Caco-2 (cell line): ENCODE measurements at regions not wholly inside any gene's neighbourhood (a gene's known extent, or its start where the extent isn't known, plus 50 kb on each side); places are given as distances from the start of the nearest gene placed in this dataset.

ENCODE experiments used
- BruUV-seq: library from RNA; stranded (reverse); fragments of 400-500 nt; replicated peaks from 2 replicates; lab custom pipeline; 2021; lab: Mats Ljungman, UMichigan
- CTCF ChIA-PET: fragments of 300-600 bp; sonication (Branson Sonifier 250); formaldehyde crosslinking; loops from one replicate; lab custom pipeline; 2022; ENCODE audit warnings: antibody characterized with exemption; lab: Charles Lee
- POLR2A ChIA-PET: fragments of 300-600 bp; sonication (Branson Sonifier 250); formaldehyde crosslinking; loops from one replicate; lab custom pipeline; 2022; ENCODE audit warnings: antibody characterized with exemption; lab: Charles Lee
- DNase-seq, 2 experiments: peaks; one replicate each; pipeline versions ENCODE4 v3.0.0 to v3.0.0-alpha.2; 2020 to 2022
- H3K27me3 ChIP-seq: replicated peaks from 2 replicates; pipeline ENCODE4 v1.6.0; 2011; ENCODE audit warnings: low read length; ENCODE audit not compliant: control insufficient read depth, insufficient read depth
- H3K36me3 ChIP-seq: 2 replicates; pipeline ENCODE4 v1.5.1; 2011; ENCODE audit warnings: low read length; ENCODE audit not compliant: control insufficient read depth, insufficient read depth
- H3K4me1 ChIP-seq: fragments of 250-450 bp; sonication (Bioruptor Pico); 2 replicates; pipeline ENCODE4 v1.5.1; 2020; ENCODE audit warnings: mild to moderate bottlenecking
- H3K4me3 ChIP-seq: 2 replicates; pipeline ENCODE4 v1.5.1; 2011; ENCODE audit warnings: low read depth, mild to moderate bottlenecking, control low read depth, low read length
- H3K9me3 ChIP-seq: fragments of 250-450 bp; sonication (Bioruptor Pico); 2 replicates; pipeline ENCODE4 v1.5.1; 2020; ENCODE audit warnings: mild to moderate bottlenecking, moderate library complexity
- H3K27ac Mint-ChIP-seq: one replicate; pipeline ENCODE4 v1.8.0; 2022; ENCODE audit warnings: mixed read lengths; ENCODE audit not compliant: unreplicated experiment
- H3K27me3 Mint-ChIP-seq: one replicate; pipeline ENCODE4 v1.8.0; 2022; ENCODE audit warnings: mixed read lengths; ENCODE audit not compliant: insufficient read depth, unreplicated experiment
- H3K36me3 Mint-ChIP-seq: one replicate; pipeline ENCODE4 v1.8.0; 2022; ENCODE audit warnings: mild to moderate bottlenecking, mixed read lengths; ENCODE audit not compliant: insufficient read depth, unreplicated experiment
- H3K4me1 Mint-ChIP-seq: one replicate; pipeline ENCODE4 v1.8.0; 2022; ENCODE audit warnings: low read depth, mixed read lengths; ENCODE audit not compliant: unreplicated experiment
- H3K4me3 Mint-ChIP-seq: one replicate; pipeline ENCODE4 v1.8.0; 2022; ENCODE audit warnings: mild to moderate bottlenecking, moderate library complexity, mixed read lengths; ENCODE audit not compliant: unreplicated experiment
- H3K9me3 Mint-ChIP-seq: one replicate; pipeline ENCODE4 v1.8.0; 2022; ENCODE audit warnings: mixed read lengths; ENCODE audit not compliant: unreplicated experiment
- CTCF ChIP-seq, 2 experiments: fragments of 200-600 bp in 1 of 2; IDR thresholded peaks; 1 replicate in 1 of 2; 2 replicates in 1 of 2; pipeline versions ENCODE4 v1.5.1 to v1.8.0; 2011 to 2022; ENCODE audit warnings: antibody characterized with exemption in 1 of 2, control low read depth in 1 of 2, inconsistent platforms in 1 of 2, low read depth in 1 of 2, low read length in 1 of 2, mild to moderate bottlenecking in 1 of 2, moderate library complexity in 1 of 2; ENCODE audit not compliant: insufficient read depth in 1 of 2, severe bottlenecking in 1 of 2, unreplicated experiment in 1 of 2
- intact Hi-C: fragments of 100-400 bp; cut with micrococcal nuclease; formaldehyde crosslinking; loops from one replicate; pipeline ENCODE4 v1.10.0; 2022; ENCODE audit not compliant: unreplicated experiment

DNA sequence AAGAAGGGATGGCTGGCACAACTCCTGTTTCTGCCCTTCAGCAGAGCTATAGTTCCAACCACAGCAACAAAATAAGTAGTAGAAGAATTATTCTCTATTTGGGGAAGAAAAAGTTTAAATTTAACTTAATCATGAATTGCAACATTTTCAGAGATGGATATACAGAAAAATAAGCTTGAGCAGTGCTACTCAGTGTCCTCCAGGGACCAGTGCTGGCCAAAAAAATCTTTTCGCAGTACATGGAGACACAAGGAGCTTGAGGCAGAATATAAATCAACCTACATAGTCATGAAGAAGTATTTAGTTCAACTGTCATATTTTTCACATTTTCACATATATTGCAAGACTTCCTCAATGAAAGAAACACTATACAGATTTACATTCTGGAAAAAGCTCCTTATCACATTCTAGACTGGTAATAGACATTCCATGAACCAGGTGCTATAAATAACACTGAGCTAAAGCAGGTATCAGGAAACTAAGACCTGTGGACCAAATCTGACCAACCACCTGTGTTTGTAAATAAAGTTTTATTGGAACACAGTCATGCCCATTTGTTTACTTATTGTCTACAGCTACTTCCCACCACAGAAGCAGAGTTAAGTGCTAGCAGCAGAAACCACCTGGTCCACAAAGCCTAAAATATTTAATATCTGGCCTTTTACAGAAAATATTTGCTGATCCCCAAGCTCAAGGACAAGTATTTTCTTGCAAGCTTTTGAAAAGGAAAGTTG, 101.9 kb downstream of the RGS21 start:
- TF ChIP-seq CTCF (IDR thresholded peaks at IDR 0.05; ENCODE audit: insufficient read depth in 1 of 2, low read depth in 1 of 2, low read length in 1 of 2, severe bottlenecking in 1 of 2, unreplicated experiment in 1 of 2): no peak
- no peak overlapping the region for H3K27ac Mint-ChIP-seq

DNA sequence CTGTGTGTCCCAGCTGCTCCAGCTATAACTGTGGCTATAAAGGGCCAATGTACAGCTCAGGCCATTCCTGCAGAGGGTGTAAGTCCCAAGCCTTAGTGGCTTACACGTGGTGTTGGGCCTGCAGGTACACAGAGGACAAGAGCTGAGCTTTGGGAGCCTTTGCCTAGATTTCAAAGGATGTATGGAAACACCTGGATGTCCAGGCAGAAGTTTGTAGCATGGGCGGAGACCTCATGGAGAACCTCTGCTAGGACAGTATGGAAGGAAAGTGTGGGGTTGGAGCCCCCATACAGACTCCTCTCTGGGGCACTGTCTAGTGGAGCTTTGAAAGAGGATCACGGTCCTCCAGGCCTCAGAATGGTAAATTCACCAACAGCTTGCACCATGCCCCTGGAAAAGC, 113.9 kb downstream of the RGS21 start:
- H3K9me3 Mint-ChIP-seq: peaks cover 20% of the 10 kb centered on the region
- no peaks in the 10 kb centered on the region for H3K36me3 ChIP-seq

More for the DNA sequence above, 101.9 kb downstream of the RGS21 start:
- BruUV-seq: no TSS peak
- Histone ChIP-seq H3K36me3 (no peaks in the 10 kb centered on the region), H3K27me3 (no peaks in the 10 kb centered on the region), H3K9me3 (no peaks in the 10 kb centered on the region), H3K4me3 (no peak overlapping the region), H3K4me1 (no peaks in the 10 kb centered on the region)
- POLR2A ChIA-PET: no interaction called here
- Mint-ChIP-seq H3K4me1 (no peaks in the 10 kb centered on the region), H3K9me3 (no peaks in the 10 kb centered on the region), H3K36me3 (no peaks in the 10 kb centered on the region), H3K4me3 (no peak overlapping the region), H3K27me3 (no peaks in the 10 kb centered on the region)
- no peak for DNase-seq
- intact Hi-C loops: no loop called here
- CTCF ChIA-PET: no interaction called here

DNA sequence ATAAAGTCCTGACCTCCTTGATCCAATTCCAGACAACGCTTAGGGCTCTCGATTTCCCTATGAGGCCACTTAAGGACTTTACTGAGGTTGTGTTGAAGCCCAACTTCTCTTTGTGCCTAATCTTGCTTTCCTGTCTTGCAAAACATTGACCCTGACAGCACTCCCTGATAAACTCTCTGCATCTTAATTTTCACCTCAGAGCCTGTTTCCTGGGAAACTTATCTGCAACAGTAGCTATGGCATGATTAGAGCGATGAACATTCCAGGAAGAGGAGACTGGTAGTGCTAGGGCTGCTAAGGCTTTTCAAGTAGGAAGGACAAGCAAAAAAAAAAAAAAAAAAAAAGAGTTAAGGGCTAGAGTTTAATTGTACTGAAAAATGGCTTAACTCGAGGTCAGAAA, 118.9 kb downstream of the RGS21 start:
- no peaks in the 10 kb centered on the region for H3K4me1 ChIP-seq
- no peaks in the 10 kb centered on the region for H3K4me1 Mint-ChIP-seq

More for the DNA sequence above, 113.9 kb downstream of the RGS21 start:
- BruUV-seq: no TSS peak
- no peaks in the 10 kb centered on the region for H3K27me3 ChIP-seq
- H3K36me3 Mint-ChIP-seq: no peaks in the 10 kb centered on the region
- POLR2A ChIA-PET: no interaction called here
- H3K4me1 Mint-ChIP-seq: no peaks in the 10 kb centered on the region
- no peaks in the 10 kb centered on the region for H3K27me3 Mint-ChIP-seq
- no peak for TF ChIP-seq CTCF (IDR thresholded peaks at IDR 0.05; ENCODE audit: insufficient read depth in 1 of 2, low read depth in 1 of 2, low read length in 1 of 2, severe bottlenecking in 1 of 2, unreplicated experiment in 1 of 2)
- intact Hi-C loops: no loop called here
- no peaks in the 10 kb centered on the region for H3K4me1 ChIP-seq
- H3K4me3 ChIP-seq: no peak overlapping the region
- CTCF ChIA-PET: no interaction called here
- H3K4me3 Mint-ChIP-seq: no peak overlapping the region
- no peak for DNase-seq
- no peak overlapping the region for H3K27ac Mint-ChIP-seq
- peaks cover 7% of the 10 kb centered on the region; the same call in 1 of the 2 replicates for H3K9me3 ChIP-seq

More for the DNA sequence above, 118.9 kb downstream of the RGS21 start:
- no peaks in the 10 kb centered on the region for H3K36me3 Mint-ChIP-seq
- BruUV-seq: no TSS peak
- ChIA-PET POLR2A (no interaction called here), CTCF (no interaction called here)
- peaks cover 8% of the 10 kb centered on the region for H3K9me3 Mint-ChIP-seq
- no peak overlapping the region for H3K4me3 Mint-ChIP-seq
- intact Hi-C loops: no loop called here
- no peak for DNase-seq
- no peak overlapping the region for H3K4me3 ChIP-seq
- no peaks in the 10 kb centered on the region for H3K27me3 ChIP-seq
- H3K36me3 ChIP-seq: no peaks in the 10 kb centered on the region
- no peak for TF ChIP-seq CTCF (IDR thresholded peaks at IDR 0.05; ENCODE audit: insufficient read depth in 1 of 2, low read depth in 1 of 2, low read length in 1 of 2, severe bottlenecking in 1 of 2, unreplicated experiment in 1 of 2)
- H3K27ac Mint-ChIP-seq: no peak overlapping the region
- peaks cover 4% of the 10 kb centered on the region; the same call in 1 of the 2 replicates for H3K9me3 ChIP-seq
- H3K27me3 Mint-ChIP-seq: no peaks in the 10 kb centered on the region
